ENCODE measurements at regions not wholly inside any gene's neighbourhood (a gene's known extent, or its start where the extent isn't known, plus 50 kb on each side); places are given as distances from the start of the nearest gene placed in this dataset.

DNA sequence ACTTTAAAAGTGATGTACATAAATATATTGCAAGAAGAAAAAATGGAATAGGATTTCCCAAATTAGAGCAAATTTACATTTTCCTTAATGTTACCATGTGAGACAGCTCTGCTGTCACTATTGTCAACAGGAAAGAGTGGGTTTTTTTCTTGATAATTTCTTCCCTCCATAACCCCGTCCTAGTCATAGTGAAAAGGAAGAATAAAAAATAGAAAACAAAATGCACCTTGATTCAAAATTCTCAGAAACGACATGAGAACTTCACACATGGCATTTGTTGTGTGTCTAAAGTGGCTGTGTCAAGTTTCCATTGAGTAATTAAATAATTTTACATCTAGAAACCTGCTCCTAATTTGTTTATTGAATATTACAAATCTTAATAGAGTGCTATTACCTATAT lies 945.2 kb upstream of the SLC35B3 start:
- intact Hi-C loops (cut with micrococcal nuclease) = no loop called here
- BruUV-seq (replicated peaks) = no TSS peak
- POLR2A ChIA-PET = no interaction called here

More for the DNA sequence above, 945.2 kb upstream of the SLC35B3 start:
- CTCF ChIA-PET = no interaction called here
- Histone ChIP-seq H3K4me3 (replicated peaks in 1 of 3; ENCODE audit: insufficient read depth in 1 of 3, low read depth in 1 of 3, low read length in 3 of 3) (no peak overlapping the region), H3K79me2 (ENCODE audit: control insufficient read depth, insufficient read depth, low read length) (no peaks in the 10 kb centered on the region), H2AFZ (ENCODE audit: low read depth, low read length) (no peak overlapping the region), H3K4me1 (ENCODE audit: control insufficient read depth, extremely low read depth, insufficient read depth, low read length) (no peaks in the 10 kb centered on the region), H3K9me3 (replicated peaks; ENCODE audit: control insufficient read depth, insufficient read depth, low read length) (no peaks in the 10 kb centered on the region), H3K4me2 (ENCODE audit: insufficient read depth, low read length) (no peak overlapping the region), H4K20me1 (replicated peaks; ENCODE audit: control insufficient read depth, extremely low read depth, insufficient read depth, low read length) (no peaks in the 10 kb centered on the region), H3K9ac (replicated peaks; ENCODE audit: extremely low read depth, insufficient read depth, low read length) (no peak overlapping the region), H3K27me3 (ENCODE audit: control insufficient read depth in 2 of 2, insufficient read depth in 2 of 2, low read length in 2 of 2) (no peaks in the 10 kb centered on the region), H3K9me1 (replicated peaks; ENCODE audit: control insufficient read depth, extremely low read depth, insufficient read depth, low read length) (no peaks in the 10 kb centered on the region), H3K36me3 (ENCODE audit: control insufficient read depth in 2 of 2, extremely low read depth in 1 of 2, insufficient read depth in 2 of 2, low read length in 2 of 2) (no peaks in the 10 kb centered on the region), H3K27ac (ENCODE audit: insufficient read depth, low read depth, low read length) (no peak overlapping the region)
- FAIRE-seq (no peak), DNase-seq (ENCODE audit: low read depth, low spot score) (no peak)
- dilution Hi-C loops (cut with MboI; ENCODE audit: extremely low pct_ligation_motif_present, low sequenced_read_pairs) = no loop called here
- TF ChIP-seq, protein P1, sequence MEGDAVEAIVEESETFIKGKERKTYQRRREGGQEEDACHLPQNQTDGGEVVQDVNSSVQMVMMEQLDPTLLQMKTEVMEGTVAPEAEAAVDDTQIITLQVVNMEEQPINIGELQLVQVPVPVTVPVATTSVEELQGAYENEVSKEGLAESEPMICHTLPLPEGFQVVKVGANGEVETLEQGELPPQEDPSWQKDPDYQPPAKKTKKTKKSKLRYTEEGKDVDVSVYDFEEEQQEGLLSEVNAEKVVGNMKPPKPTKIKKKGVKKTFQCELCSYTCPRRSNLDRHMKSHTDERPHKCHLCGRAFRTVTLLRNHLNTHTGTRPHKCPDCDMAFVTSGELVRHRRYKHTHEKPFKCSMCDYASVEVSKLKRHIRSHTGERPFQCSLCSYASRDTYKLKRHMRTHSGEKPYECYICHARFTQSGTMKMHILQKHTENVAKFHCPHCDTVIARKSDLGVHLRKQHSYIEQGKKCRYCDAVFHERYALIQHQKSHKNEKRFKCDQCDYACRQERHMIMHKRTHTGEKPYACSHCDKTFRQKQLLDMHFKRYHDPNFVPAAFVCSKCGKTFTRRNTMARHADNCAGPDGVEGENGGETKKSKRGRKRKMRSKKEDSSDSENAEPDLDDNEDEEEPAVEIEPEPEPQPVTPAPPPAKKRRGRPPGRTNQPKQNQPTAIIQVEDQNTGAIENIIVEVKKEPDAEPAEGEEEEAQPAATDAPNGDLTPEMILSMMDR (IDR thresholded peaks at IDR 0.05; ENCODE audit: extremely low read depth in 1 of 2, insufficient read depth in 1 of 2, low read depth in 1 of 2, low read length in 2 of 2) = no peak
- TF ChIP-seq POLR2AphosphoS5 (IDR thresholded peaks at IDR 0.05; ENCODE audit: insufficient read depth, low read depth, low read length) = no peak
- TF ChIP-seq FOS (IDR thresholded peaks at IDR 0.05; ENCODE audit: borderline replicate concordance, insufficient read depth, low read length) = no peak
- TF ChIP-seq GATA2 (IDR thresholded peaks at IDR 0.05; ENCODE audit: insufficient read depth, insufficient read length, low read depth, low read length) = no peak
- TF ChIP-seq POLR2A (IDR thresholded peaks at IDR 0.05; ENCODE audit: low read depth, low read length) = no peak
- no peak for TF ChIP-seq JUN (IDR thresholded peaks at IDR 0.05; ENCODE audit: borderline replicate concordance, insufficient read depth, insufficient read length, low read depth)
- TF ChIP-seq, protein P2, sequence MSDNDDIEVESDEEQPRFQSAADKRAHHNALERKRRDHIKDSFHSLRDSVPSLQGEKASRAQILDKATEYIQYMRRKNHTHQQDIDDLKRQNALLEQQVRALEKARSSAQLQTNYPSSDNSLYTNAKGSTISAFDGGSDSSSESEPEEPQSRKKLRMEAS (IDR thresholded peaks at IDR 0.05; ENCODE audit: insufficient read depth, insufficient read length) = no peak
- TF ChIP-seq MYC (IDR thresholded peaks at IDR 0.05; ENCODE audit: low read depth, low read length) = no peak
- no peak for TF ChIP-seq EZH2 (IDR thresholded peaks at IDR 0.05; ENCODE audit: borderline replicate concordance, low read depth, low read length, severe bottlenecking)
